Adrenal gland (tissue), 9 donors: ENCODE measurements at regions not wholly inside any gene's neighbourhood (a gene's known extent, or its start where the extent isn't known, plus 50 kb on each side); places are given as distances from the start of the nearest gene placed in this dataset.
"Not testable (repeated sequence)": the region's sequence is repeated elsewhere in the genome, so short reads cannot be mapped to it uniquely, and the experiment has no call there.

Experiments used
- DNase-seq, 7 donors: peaks; one replicate each; pipeline ENCODE4 v3.0.0-alpha.2; 2019 to 2020
- H3K27ac ChIP-seq, 5 donors: fragments of 200-600 bp; sonication (generic) in 4 of 5; 1 replicate in 3 of 5; 2 replicates in 2 of 5; pipeline versions ENCODE4 v1.5.1 to v1.8.0; 2016 to 2020; ENCODE audit warnings: mild to moderate bottlenecking in 1 of 5
- H3K27me3 ChIP-seq: fragments of 200-600 bp; 2 replicates; pipeline ENCODE4 v1.8.0; 2021
- H3K36me3 ChIP-seq, 2 donors: fragments of 200-600 bp; replicated peaks in 1 of 2; 1 replicate in 1 of 2; 2 replicates in 1 of 2; pipeline versions ENCODE4 v1.5.1 to v1.8.0; 2018 to 2022
- H3K4me1 ChIP-seq, 2 donors: fragments of 200-600 bp; replicated peaks in 1 of 2; 1 replicate in 1 of 2; 2 replicates in 1 of 2; pipeline versions ENCODE4 v1.5.1 to v1.8.0; 2018 to 2021
- H3K4me3 ChIP-seq, 4 donors: fragments of 200-600 bp; sonication (generic) in 3 of 4; one replicate each; pipeline ENCODE4 v1.5.1; 2016 to 2018
- H3K9me3 ChIP-seq, 3 donors: fragments of 200-600 bp; sonication (generic) in 1 of 3; replicated peaks in 1 of 3; 1 replicate in 2 of 3; 2 replicates in 1 of 3; pipeline versions ENCODE4 v1.5.1 to v1.8.0; 2016 to 2021
- WGBS, 4 donors: extraction: QIAGEN DNeasy Blood & Tissue Kit in 2 of 4; methylation state at CpG; one replicate each; pipeline versions ENCODE4 v1.1.5 to v1.1.7; 2013 to 2017; 5-methylcytosine and 5-hydroxymethylcytosine counted together
- intact Hi-C, 2 donors: fragments of 100-400 bp; cut with DNase I; formaldehyde crosslinking; loops; one replicate each; pipeline versions ENCODE4 v1.14.1 to v1.15.0; 2022 to 2023
- TF ChIP-seq, protein P1 (sequence below), 6 experiments: fragments of 450-650 bp in 4 of 6; fragments of 200-600 bp in 2 of 6; sonication (generic) in 1 of 6; IDR thresholded peaks; 1 replicate in 5 of 6; 2 replicates in 1 of 6; pipeline versions ENCODE4 v1.5.1 to v1.8.0; 2016 to 2021; ENCODE audit warnings: antibody characterized with exemption in 6 of 6, mild to moderate bottlenecking in 2 of 6, moderate library complexity in 1 of 6
- donor health status: healthy with polysubstance abuse.
- donor health status: Bipolar disorder and iron deficiency.
- donor health status: DM: yes; HTN: yes; CAD: no.
- donor health status: DM: no; HTN: no; CAD: no.
- donor health status: DM: no; HTN: no; CAD: no.

DNA sequence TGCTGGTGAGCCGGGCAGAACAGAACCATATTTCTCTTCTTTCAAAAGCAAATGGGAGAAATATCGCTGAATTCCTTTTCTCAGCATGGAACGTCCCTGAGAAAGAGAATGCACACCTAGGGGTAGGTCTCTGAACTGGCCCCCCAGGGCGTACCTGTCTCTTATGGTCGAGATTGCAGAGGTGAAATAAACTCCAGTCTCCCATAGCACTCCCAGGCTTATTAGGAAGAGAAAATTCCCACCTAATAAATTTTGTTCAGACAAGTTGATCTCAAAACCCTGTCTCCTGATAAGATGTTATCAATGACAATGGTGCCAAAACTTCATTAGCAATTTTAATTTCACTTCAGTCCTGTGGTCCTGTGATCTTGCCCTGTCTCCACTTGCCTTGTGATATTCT, 106.6 kb upstream of the FAM90A26 start:
- DNase-seq, H3K9me3 ChIP-seq, H3K36me3 ChIP-seq, H3K4me3 ChIP-seq, H3K27ac ChIP-seq, H3K4me1 ChIP-seq, intact Hi-C loops, H3K27me3 ChIP-seq: not testable (repeated sequence)
- 43 to 85% (median 82%) methylated on average over 2 to 5 of the region's 5 CpGs for WGBS, 4 donors

DNA sequence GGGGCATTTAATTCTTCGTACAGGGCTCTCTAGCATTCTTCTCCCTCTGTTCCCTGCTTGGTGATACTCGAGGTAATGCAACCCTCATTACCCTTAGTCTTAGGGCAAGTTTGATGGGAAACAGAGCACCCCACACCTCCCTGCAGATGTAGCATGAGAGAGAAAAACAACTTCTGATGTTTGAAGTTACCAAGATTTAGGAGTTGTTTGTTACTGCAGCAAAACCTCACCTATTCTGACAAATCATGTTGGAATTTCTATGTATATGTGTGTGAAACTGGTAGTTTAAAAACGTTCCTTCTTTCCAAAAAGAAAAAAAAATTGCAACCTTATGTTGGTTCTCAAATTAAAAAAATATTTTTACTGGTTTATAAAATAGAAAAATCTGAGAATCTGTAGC, 145.3 kb upstream of the FAM90A26 start:
- WGBS, 4 donors = 44 to 58% (median 50%) methylated on average over 3 of the region's 3 CpGs

DNA sequence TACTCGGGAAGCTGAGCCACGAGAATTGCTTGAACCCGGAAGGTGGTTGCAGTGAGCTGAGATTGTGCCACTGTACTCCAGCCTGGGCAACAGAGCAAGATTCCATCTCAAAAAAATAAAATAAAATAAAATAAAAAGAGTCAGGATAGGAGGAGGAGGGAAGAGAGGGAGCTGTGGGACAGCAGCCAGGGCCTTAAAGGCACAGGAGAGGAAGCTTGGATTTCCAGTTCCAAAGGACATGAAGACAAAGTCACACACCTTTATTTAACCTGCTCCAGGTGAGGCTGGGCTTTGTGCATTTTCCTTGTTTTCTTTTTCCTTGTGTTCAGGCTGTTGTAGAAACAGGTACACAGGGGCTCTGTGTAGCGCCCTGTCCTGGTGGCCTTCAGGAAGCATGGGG, 138.2 kb upstream of the HMX1 start:
- H3K27ac ChIP-seq, intact Hi-C loops, H3K27me3 ChIP-seq, H3K9me3 ChIP-seq, DNase-seq, H3K4me1 ChIP-seq, H3K36me3 ChIP-seq, H3K4me3 ChIP-seq: not testable (repeated sequence)
- 77 to 88% (median 82%) methylated on average over 4 of the region's 4 CpGs for WGBS, 4 donors

More for the DNA sequence above, 145.3 kb upstream of the FAM90A26 start:
- H3K27me3 ChIP-seq, H3K9me3 ChIP-seq, H3K36me3 ChIP-seq, H3K4me3 ChIP-seq, intact Hi-C loops, H3K27ac ChIP-seq, H3K4me1 ChIP-seq, DNase-seq: not testable (repeated sequence)

DNA sequence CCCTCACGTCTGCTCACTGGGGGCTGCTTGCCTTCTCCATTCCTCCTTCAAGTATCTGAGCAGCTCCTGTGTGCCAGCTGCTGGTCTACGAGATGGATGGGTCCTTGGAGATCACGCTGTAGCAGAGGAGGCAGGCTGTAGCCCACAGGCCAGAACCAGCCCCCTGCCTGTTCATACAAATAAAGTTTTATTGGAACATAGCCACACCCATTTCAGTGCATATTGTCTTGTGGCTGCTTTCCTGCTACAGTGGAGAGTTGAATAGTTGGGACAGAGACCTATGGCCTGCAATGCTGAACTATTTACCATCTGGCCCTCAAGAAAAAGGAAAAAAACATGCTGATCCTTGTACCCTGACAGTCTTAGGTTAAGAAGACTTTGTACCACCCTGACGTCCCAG, 136.8 kb upstream of the HMX1 start:
- H3K4me3 ChIP-seq, intact Hi-C loops, H3K27ac ChIP-seq, H3K36me3 ChIP-seq, H3K9me3 ChIP-seq, DNase-seq, H3K4me1 ChIP-seq, H3K27me3 ChIP-seq: not testable (repeated sequence)
- WGBS, 4 donors = 71 to 100% (median 78%) methylated on average over 1 to 3 of the region's 4 CpGs

DNA sequence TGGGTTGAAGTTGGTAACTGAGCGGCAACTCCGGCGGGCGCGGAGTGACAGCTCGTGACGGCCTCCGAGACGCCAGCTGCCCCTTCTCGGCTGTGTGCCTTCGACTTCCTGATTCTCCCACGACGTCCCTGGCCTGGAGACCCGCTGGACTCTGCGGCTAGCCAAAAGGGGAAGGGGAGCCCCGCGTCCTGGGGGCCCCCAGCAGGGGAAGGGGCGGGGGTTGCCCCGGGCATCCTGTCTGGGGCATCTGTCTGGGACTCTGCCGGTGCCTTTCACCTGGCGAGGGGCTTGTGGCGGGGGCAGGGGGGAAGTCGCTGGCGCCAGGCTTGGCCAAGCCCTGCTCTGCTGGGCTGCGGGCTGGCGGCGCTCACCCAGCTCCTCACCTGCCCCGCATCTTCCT, 129.5 kb upstream of the HMX1 start:
- DNase-seq, H3K9me3 ChIP-seq, H3K27me3 ChIP-seq, H3K36me3 ChIP-seq, intact Hi-C loops, H3K4me1 ChIP-seq, H3K27ac ChIP-seq: not testable (repeated sequence)
- H3K4me3 ChIP-seq = peak overlapping the region in 1 of 4 donors; percentile 44
- 0 to 9% (median 6%) methylated on average over 1 to 28 of the region's 28 CpGs for WGBS, 4 donors

DNA sequence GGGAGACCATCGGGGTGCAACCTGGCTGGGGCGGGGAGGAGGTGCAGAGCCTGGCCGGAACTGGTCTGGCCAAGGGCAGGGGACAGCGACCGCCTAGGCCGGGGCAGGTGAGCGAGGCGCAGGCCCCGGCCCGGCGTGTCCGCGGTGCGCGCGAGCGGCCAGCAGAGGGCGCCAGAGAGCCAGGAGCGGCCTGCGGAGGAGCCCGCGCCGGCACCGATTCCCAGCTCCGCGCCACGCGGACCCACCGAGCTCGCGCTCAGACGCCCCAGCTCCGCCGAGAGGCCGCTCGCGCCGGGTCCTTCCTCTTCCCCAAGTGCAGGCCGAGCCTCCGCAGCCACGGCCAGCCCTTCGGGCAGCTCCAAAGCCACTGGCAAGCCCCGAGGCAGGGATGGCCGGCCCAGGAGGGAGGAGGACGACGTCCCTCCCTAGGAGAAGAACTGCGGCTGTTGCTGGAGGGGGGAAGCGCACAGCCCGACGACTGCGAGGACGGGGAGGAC, 128.9 kb upstream of the HMX1 start:
- intact Hi-C loops, H3K36me3 ChIP-seq, H3K27me3 ChIP-seq, H3K27ac ChIP-seq, H3K4me1 ChIP-seq, H3K9me3 ChIP-seq: not testable (repeated sequence)
- TF ChIP-seq, protein P1, sequence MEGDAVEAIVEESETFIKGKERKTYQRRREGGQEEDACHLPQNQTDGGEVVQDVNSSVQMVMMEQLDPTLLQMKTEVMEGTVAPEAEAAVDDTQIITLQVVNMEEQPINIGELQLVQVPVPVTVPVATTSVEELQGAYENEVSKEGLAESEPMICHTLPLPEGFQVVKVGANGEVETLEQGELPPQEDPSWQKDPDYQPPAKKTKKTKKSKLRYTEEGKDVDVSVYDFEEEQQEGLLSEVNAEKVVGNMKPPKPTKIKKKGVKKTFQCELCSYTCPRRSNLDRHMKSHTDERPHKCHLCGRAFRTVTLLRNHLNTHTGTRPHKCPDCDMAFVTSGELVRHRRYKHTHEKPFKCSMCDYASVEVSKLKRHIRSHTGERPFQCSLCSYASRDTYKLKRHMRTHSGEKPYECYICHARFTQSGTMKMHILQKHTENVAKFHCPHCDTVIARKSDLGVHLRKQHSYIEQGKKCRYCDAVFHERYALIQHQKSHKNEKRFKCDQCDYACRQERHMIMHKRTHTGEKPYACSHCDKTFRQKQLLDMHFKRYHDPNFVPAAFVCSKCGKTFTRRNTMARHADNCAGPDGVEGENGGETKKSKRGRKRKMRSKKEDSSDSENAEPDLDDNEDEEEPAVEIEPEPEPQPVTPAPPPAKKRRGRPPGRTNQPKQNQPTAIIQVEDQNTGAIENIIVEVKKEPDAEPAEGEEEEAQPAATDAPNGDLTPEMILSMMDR (IDR thresholded peaks at IDR 0.05) = peak in 4 of 6 experiments; percentile 46 to 92 (median 86)
- peak; percentile 16 to 62 (median 46) for DNase-seq
- WGBS, 4 donors = 2 to 3% methylated on average over 47 to 52 of the region's 52 CpGs; no CpG with 5 or more reads in 2 of the 4 donors
- peak overlapping the region in 1 of 4 donors; percentile 44 for H3K4me3 ChIP-seq

DNA sequence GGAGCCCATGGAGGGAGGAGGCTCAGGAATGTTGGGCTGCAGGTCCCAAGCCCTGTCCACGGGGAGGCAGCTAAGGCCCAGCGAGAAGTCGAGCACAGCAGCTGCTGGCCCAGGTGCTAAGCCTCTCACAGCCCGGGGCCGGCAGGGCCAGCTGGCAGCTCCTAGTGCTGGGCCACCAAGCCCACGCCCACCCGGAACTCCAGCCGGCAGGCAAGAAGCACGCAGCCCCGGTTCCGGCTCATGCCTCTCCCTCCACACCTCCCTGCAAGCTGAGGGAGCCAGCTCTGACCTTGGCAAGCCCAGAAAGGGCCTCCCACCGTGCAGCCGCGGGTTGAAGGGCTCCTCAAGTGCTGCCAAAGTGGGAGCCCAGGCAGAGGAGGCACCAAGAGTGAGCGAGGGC, 121.3 kb upstream of the HMX1 start:
- H3K27me3 ChIP-seq, intact Hi-C loops, DNase-seq, H3K4me1 ChIP-seq, H3K9me3 ChIP-seq, H3K27ac ChIP-seq, H3K4me3 ChIP-seq, H3K36me3 ChIP-seq: not testable (repeated sequence)
- 52 to 68% (median 61%) methylated on average over 1 to 15 of the region's 15 CpGs for WGBS, 4 donors

DNA sequence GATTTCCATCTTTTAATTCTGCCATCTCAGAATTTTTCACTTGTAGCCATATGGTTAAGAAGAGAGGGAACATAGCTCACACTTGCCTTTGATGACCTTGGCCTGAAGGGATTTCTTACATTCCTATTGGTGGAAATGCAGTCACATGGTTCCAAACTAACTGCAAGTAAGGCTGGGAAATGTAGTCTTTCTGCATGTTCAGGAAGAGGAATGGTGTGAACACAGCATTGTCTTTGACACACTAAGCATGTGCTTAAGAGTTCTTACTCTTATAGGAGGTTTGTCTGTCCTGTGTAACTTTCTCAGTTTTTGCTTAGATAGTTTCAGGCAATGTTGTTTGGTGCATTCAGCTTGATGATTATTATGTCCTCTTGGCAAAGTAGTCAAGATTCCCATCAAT, 119.8 kb upstream of the HMX1 start:
- H3K9me3 ChIP-seq, H3K36me3 ChIP-seq, H3K27ac ChIP-seq, H3K4me1 ChIP-seq, H3K4me3 ChIP-seq, intact Hi-C loops, H3K27me3 ChIP-seq, DNase-seq: not testable (repeated sequence)

DNA sequence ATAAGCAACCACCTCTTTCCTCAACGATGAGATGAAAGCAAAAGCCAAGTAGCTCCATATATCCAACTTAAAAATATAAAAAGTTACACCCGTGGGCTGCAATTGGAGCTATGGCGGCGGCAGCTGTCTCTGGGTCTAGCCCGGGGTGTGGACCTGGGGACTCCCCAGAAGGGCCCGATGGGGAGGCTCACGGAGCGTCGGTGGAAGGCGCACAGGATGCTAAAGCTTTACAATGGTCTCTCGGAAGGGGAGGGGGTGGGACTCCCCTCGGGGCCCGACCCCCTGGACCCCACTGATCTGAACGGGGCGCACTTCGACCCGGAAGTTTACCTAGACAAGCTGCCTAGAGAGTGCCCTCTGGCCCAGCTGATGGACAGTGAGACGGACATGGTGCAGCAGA, 118.7 kb upstream of the HMX1 start:
- WGBS, 4 donors = 88 to 98% (median 91%) methylated on average over 10 to 17 of the region's 18 CpGs
- H3K27me3 ChIP-seq, H3K36me3 ChIP-seq, intact Hi-C loops, H3K4me3 ChIP-seq, DNase-seq, H3K4me1 ChIP-seq, H3K27ac ChIP-seq, H3K9me3 ChIP-seq: not testable (repeated sequence)

DNA sequence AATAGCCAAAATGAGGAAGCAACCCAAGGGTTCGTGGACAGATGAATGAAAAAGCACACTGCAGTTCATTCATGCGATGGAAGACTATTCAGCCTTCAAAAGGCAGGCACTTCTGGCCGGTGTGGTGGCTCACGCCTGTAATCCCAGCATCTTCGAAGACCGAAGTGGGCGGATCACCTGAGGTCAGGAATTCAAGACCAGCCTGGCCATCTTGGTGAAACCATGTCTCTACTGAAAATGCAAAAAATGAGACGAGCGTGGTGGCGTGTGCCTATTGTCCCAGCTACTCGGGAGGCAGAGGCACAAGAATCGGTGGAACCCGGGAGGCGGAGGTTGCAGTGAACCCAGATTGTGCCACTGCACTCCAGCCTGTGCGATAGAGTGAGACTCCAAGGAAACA, 114.1 kb upstream of the HMX1 start:
- H3K27ac ChIP-seq, H3K9me3 ChIP-seq, intact Hi-C loops, H3K36me3 ChIP-seq, H3K27me3 ChIP-seq, H3K4me1 ChIP-seq, H3K4me3 ChIP-seq, DNase-seq: not testable (repeated sequence)
- WGBS, 4 donors = 88 to 91% (median 89%) methylated on average over 13 to 15 of the region's 15 CpGs

DNA sequence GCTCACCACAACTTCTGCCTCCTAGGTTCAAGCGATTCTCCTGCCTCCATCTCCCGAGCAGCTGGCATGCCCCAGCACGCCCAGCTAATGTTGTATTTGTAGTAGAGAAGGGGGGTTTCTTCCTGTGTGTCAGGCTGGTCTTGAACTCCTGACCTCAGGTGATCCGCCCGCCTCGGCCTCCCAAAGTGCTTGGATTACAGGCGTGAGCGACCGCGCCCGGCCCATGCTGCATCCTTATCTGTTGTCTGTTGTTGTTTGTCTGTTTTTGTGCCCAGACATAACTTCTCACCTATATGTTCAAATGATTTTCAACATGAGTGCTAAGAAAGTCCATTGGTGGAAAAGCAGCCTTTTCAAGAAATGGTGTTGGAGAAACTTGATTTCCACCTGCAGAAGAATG, 113.0 kb upstream of the HMX1 start:
- 84 to 88% (median 87%) methylated on average over 11 of the region's 11 CpGs; no CpG with 5 or more reads in 1 of the 4 donors for WGBS, 4 donors
- H3K27ac ChIP-seq, H3K4me3 ChIP-seq, intact Hi-C loops, H3K9me3 ChIP-seq, H3K36me3 ChIP-seq, H3K27me3 ChIP-seq, H3K4me1 ChIP-seq, DNase-seq: not testable (repeated sequence)
